GM12878 (cell line): ENCODE measurements at regions not wholly inside any gene's neighbourhood (a gene's known extent, or its start where the extent isn't known, plus 50 kb on each side); places are given as distances from the start of the nearest gene placed in this dataset.

ENCODE experiments used
- ATAC-seq: fragments of 200-7000 bp; cut with Tn5 transposase; 3 replicates; pipeline ENCODE4 v1.9.1; 2020; ENCODE audit warnings: mild to moderate bottlenecking, moderate library complexity
- BruUV-seq: library from RNA; stranded (reverse); fragments of 400-500 nt; replicated peaks from 2 replicates; lab custom pipeline; 2021; lab: Mats Ljungman, UMichigan
- CTCF ChIA-PET: fragments of 300-600 bp; sonication (Branson Sonifier 250); formaldehyde crosslinking; extraction: SDS; loops from one replicate; lab custom pipeline; 2021; ENCODE audit warnings: inconsistent platforms; lab: Yijun Ruan, JAX
- POLR2A ChIA-PET: fragments of 350-600 bp; formaldehyde crosslinking; extraction: SDS; loops from one replicate; lab custom pipeline; 2021; ENCODE audit warnings: inconsistent platforms; lab: Charles Lee
- RAD21 ChIA-PET: fragments of 300-600 bp; sonication (Branson Sonifier 250); formaldehyde crosslinking; loops from one replicate; lab custom pipeline; 2023; ENCODE audit warnings: antibody characterized with exemption; ENCODE audit not compliant: unreplicated experiment; lab: Charles Lee
- SMC1A ChIA-PET: fragments of 300-600 bp; sonication (Branson Sonifier 250); formaldehyde crosslinking; loops from one replicate; lab custom pipeline; 2023; ENCODE audit not compliant: unreplicated experiment, uncharacterized antibody; lab: Charles Lee
- DNase-seq: peaks from one replicate; pipeline ENCODE4 v3.0.0-alpha.2; 2011; ENCODE audit warnings: low read depth, low spot score
- FAIRE-seq: peaks from 3 replicates; lab custom pipeline; 2011; peaks lifted over from hg19 to GRCh38; lab: Jason Lieb, UNC
- H2AFZ ChIP-seq: 2 replicates; pipeline ENCODE4 v1.6.0; 2011; ENCODE audit warnings: low read depth, low read length, control low read depth; ENCODE audit not compliant: control insufficient read depth
- H3K27ac ChIP-seq: 2 replicates; pipeline ENCODE4 v1.5.1; 2011; ENCODE audit warnings: control low read depth; ENCODE audit not compliant: control insufficient read depth, insufficient read depth
- H3K27me3 ChIP-seq, 2 experiments: replicated peaks in 1 of 2; 2 replicates each; pipeline versions ENCODE4 v1.6.0 to v1.6.1; 2011; ENCODE audit warnings: low read length in 1 of 2; ENCODE audit not compliant: control insufficient read depth in 2 of 2, insufficient read depth in 2 of 2
- H3K36me3 ChIP-seq, 2 experiments: 2 replicates each; pipeline ENCODE4 v1.5.1; 2011; ENCODE audit warnings: low read length in 1 of 2; ENCODE audit not compliant: control insufficient read depth in 2 of 2, insufficient read depth in 2 of 2
- H3K4me1 ChIP-seq: 2 replicates; pipeline ENCODE4 v1.6.1; 2011; ENCODE audit warnings: mild to moderate bottlenecking, low read length, moderate library complexity, mixed read lengths; ENCODE audit not compliant: control insufficient read depth, insufficient read depth
- H3K4me2 ChIP-seq: 2 replicates; pipeline ENCODE4 v1.6.0; 2011; ENCODE audit warnings: control low read depth; ENCODE audit not compliant: control insufficient read depth, insufficient read depth
- H3K4me3 ChIP-seq: fragments of 200-600 bp; sonication (generic); 2 replicates; pipeline ENCODE4 v1.5.1; 2016
- H3K79me2 ChIP-seq: 2 replicates; pipeline ENCODE4 v1.6.0; 2011; ENCODE audit warnings: low read length; ENCODE audit not compliant: control insufficient read depth, insufficient read depth
- H3K9ac ChIP-seq: 2 replicates; pipeline ENCODE4 v1.8.0; 2011; ENCODE audit warnings: low read length, control low read depth, mixed read lengths; ENCODE audit not compliant: control insufficient read depth, insufficient read depth
- H3K9me3 ChIP-seq: replicated peaks from 3 replicates; pipeline ENCODE4 v1.5.1; 2011; ENCODE audit warnings: mild to moderate bottlenecking, low read length; ENCODE audit not compliant: control insufficient read depth, insufficient read depth
- H4K20me1 ChIP-seq: 2 replicates; pipeline ENCODE4 v1.6.0; 2011; ENCODE audit not compliant: control insufficient read depth, insufficient read depth
- ATF7 ChIP-seq: fragments of 450-650 bp; IDR thresholded peaks from 2 replicates; pipeline ENCODE4 v1.6.1; 2016; ENCODE audit warnings: low read depth, mild to moderate bottlenecking
- BHLHE40 ChIP-seq, 2 experiments: fragments of 450-650 bp in 1 of 2; IDR thresholded peaks; 2 replicates each; pipeline ENCODE4 v1.6.1; 2011 to 2017; ENCODE audit warnings: low read depth in 2 of 2, borderline replicate concordance in 1 of 2, improper control_type of control experiment in 1 of 2, low read length in 1 of 2, mild to moderate bottlenecking in 1 of 2
- CHD4 ChIP-seq: fragments of 200-600 bp; sonication (generic); IDR thresholded peaks from 2 replicates; pipeline ENCODE4 v1.6.1; 2016; ENCODE audit warnings: mild to moderate bottlenecking
- E2F4 ChIP-seq: IDR thresholded peaks from 2 replicates; pipeline ENCODE4 v1.6.1; 2012; ENCODE audit warnings: low read depth, low read length, improper control_type of control experiment
- E4F1 ChIP-seq: fragments of 450-650 bp; IDR thresholded peaks from 2 replicates; pipeline ENCODE4 v1.6.1; 2018; ENCODE audit warnings: borderline replicate concordance, mild to moderate bottlenecking; ENCODE audit not compliant: partially characterized antibody
- IRF3 ChIP-seq: fragments of 450-650 bp; IDR thresholded peaks from 2 replicates; pipeline ENCODE4 v1.6.1; 2014; ENCODE audit warnings: mild to moderate bottlenecking
- IRF4 ChIP-seq: IDR thresholded peaks from 2 replicates; pipeline ENCODE4 v1.6.1; 2011; ENCODE audit warnings: low read depth, low read length
- MXI1 ChIP-seq: fragments of 150-350 bp; IDR thresholded peaks from 2 replicates; pipeline ENCODE4 v1.6.1; 2011; ENCODE audit warnings: low read depth, mild to moderate bottlenecking, inconsistent platforms, low read length, improper control_type of control experiment
- POLR2A ChIP-seq: IDR thresholded peaks from 2 replicates; pipeline ENCODE4 v1.6.1; 2011; ENCODE audit warnings: low read depth, mild to moderate bottlenecking, low read length
- RELA ChIP-seq: fragments of 450-650 bp; IDR thresholded peaks from 2 replicates; pipeline ENCODE4 v1.8.0; 2014; ENCODE audit warnings: borderline replicate concordance; ENCODE audit not compliant: partially characterized antibody
- RFX5 ChIP-seq: IDR thresholded peaks from 2 replicates; pipeline ENCODE4 v1.6.1; 2011; ENCODE audit warnings: low read depth, low read length, improper control_type of control experiment
- SMARCA5 ChIP-seq: fragments of 450-650 bp; IDR thresholded peaks from 2 replicates; pipeline ENCODE4 v1.6.1; 2017; ENCODE audit warnings: mild to moderate bottlenecking
- TCF7 ChIP-seq: IDR thresholded peaks from 2 replicates; pipeline ENCODE4 v1.6.1; 2014; ENCODE audit warnings: antibody characterized with exemption, borderline replicate concordance
- ZNF592 ChIP-seq: fragments of 450-650 bp; IDR thresholded peaks from 2 replicates; pipeline ENCODE4 v1.6.1; 2017; ENCODE audit warnings: mild to moderate bottlenecking, moderate library complexity
- ZZZ3 ChIP-seq: IDR thresholded peaks from 2 replicates; pipeline ENCODE4 v1.6.1; 2011; ENCODE audit warnings: low read depth; ENCODE audit not compliant: control insufficient read depth, insufficient read length
- WGBS: methylation state at CpG from one replicate; pipeline ENCODE4 v1.1.6; 2016; ENCODE audit warnings: low lambda C conversion rate; ENCODE audit not compliant: insufficient replicate concordance, insufficient coverage; ENCODE audit errors: missing lambda C conversion rate; 5-methylcytosine and 5-hydroxymethylcytosine counted together
- in situ Hi-C: fragments of 300-500 bp; cut with MboI; formaldehyde crosslinking; loops from 9 replicates; pipeline ENCODE4 v1.14.3; 2018; ENCODE audit warnings: mixed read lengths
- intact Hi-C: fragments of 100-400 bp; cut with micrococcal nuclease; formaldehyde crosslinking; loops from one replicate; pipeline ENCODE4 v1.14.2; 2022; ENCODE audit not compliant: unreplicated experiment

GRCh38 chr10:123509338-123509737, 156.8 kb upstream of the GPR26 start:
- no peaks in the 10 kb centered on the region for H3K79me2 ChIP-seq
- H3K4me3 ChIP-seq = no peak overlapping the region
- H3K9ac ChIP-seq = no peak overlapping the region
- FAIRE-seq (no peak), DNase-seq (no peak), ATAC-seq (no peak)
- H3K36me3 ChIP-seq = no peaks in the 10 kb centered on the region
- no TSS peak for BruUV-seq
- no peak overlapping the region for H2AFZ ChIP-seq
- ChIA-PET CTCF (no interaction called here), POLR2A (no interaction called here), SMC1A (interaction anchor here (1.9 kb wide), 1 partner anchor 44 kb away, joined by 5 read pairs; no protein-coding TSS in a partner anchor), RAD21 (no interaction called here)
- H3K4me1 ChIP-seq = peaks cover 20% of the 10 kb centered on the region
- intact Hi-C loops (no loop called here), in situ Hi-C loops (no loop called here)
- H3K4me2 ChIP-seq = no peak overlapping the region
- no peaks in the 10 kb centered on the region for H3K27me3 ChIP-seq
- TF ChIP-seq RELA = no peak
- TF ChIP-seq ZNF592 = no peak
- no peak for TF ChIP-seq MXI1
- no peak for TF ChIP-seq RFX5
- TF ChIP-seq ZZZ3 = no peak
- no peak for TF ChIP-seq TCF7
- no peak for TF ChIP-seq E2F4
- TF ChIP-seq SMARCA5 = no peak
- TF ChIP-seq CHD4 = no peak
- no peak for TF ChIP-seq BHLHE40 (IDR thresholded peaks at IDR 0.05; ENCODE audit: borderline replicate concordance in 1 of 2, low read depth in 2 of 2, low read length in 1 of 2)
- no peak for TF ChIP-seq ATF7
- no peak for TF ChIP-seq IRF4
- no peak for TF ChIP-seq POLR2A
- TF ChIP-seq IRF3 = no peak
- no peak for TF ChIP-seq E4F1
- WGBS = 87% methylated on average over 2 of the region's 2 CpGs
- no peak overlapping the region for H3K27ac ChIP-seq
- H3K9me3 ChIP-seq = no peaks in the 10 kb centered on the region
- no peaks in the 10 kb centered on the region for H4K20me1 ChIP-seq
